ENCODE measurements at regions not wholly inside any gene's neighbourhood (a gene's known extent, or its start where the extent isn't known, plus 50 kb on each side); places are given as distances from the start of the nearest gene placed in this dataset.

- Mint-ChIP-seq H3K27me3 (ENCODE audit: low read depth) (peaks cover 3% of the 10 kb centered on the region), H3K9me3 (peaks cover 2% of the 10 kb centered on the region in 2 experiments; a peak in 2 of 5 replicates), H3K4me3 (no peak overlapping the region), H3K27ac (no peak overlapping the region), H3K4me1 (peaks cover 0 to 5% of the 10 kb centered on the region in 2 experiments; a peak in 1 of 4 replicates), H3K36me3 (ENCODE audit: insufficient read depth in 1 of 3, low read depth in 3 of 3) (no peaks in the 10 kb centered on the region; a peak in 2 of 7 replicates)
- Histone ChIP-seq H3K9ac (ENCODE audit: extremely low read depth, insufficient read length, low read length) (no peak overlapping the region), H3K4me1 (ENCODE audit: insufficient read depth, low read length) (no peaks in the 10 kb centered on the region), H2BK120ac (ENCODE audit: low read depth, low read length, poor library complexity, severe bottlenecking) (no peak overlapping the region), H4K20me1 (ENCODE audit: control insufficient read depth, insufficient read depth, insufficient read length) (no peaks in the 10 kb centered on the region), H3T11ph (ENCODE audit: low read length) (no peak overlapping the region), H3K4ac (ENCODE audit: low read depth, low read length) (no peak overlapping the region), H2BK12ac (ENCODE audit: insufficient read length, low read depth, low read length) (no peak overlapping the region), H3K27me3 (ENCODE audit: insufficient read depth, low read length) (no peaks in the 10 kb centered on the region), H4K5ac (ENCODE audit: insufficient read length, low read depth, low read length) (no peak overlapping the region), H3K56ac (ENCODE audit: insufficient read length, low read depth, low read length) (no peak overlapping the region), H3K9me3 (ENCODE audit: control insufficient read depth, low read depth, low read length) (no peaks in the 10 kb centered on the region), H3K18ac (ENCODE audit: insufficient read length, low read depth, low read length) (no peak overlapping the region), H3K79me2 (ENCODE audit: insufficient read depth, low read length) (no peaks in the 10 kb centered on the region), H3K79me1 (ENCODE audit: insufficient read depth, low read depth, low read length, poor library complexity, severe bottlenecking) (no peaks in the 10 kb centered on the region), H2BK15ac (ENCODE audit: low read depth, low read length) (no peak overlapping the region), H3K23ac (ENCODE audit: insufficient read length, low read depth, low read length) (no peak overlapping the region), H2AK5ac (ENCODE audit: insufficient read length, low read length) (no peak overlapping the region), H3K14ac (ENCODE audit: insufficient read depth, low read length) (no peak overlapping the region), H2BK5ac (ENCODE audit: insufficient read length, low read length) (no peak overlapping the region), H3K4me2 (ENCODE audit: insufficient read depth, insufficient read length, low read length) (no peak overlapping the region), H3K27ac (ENCODE audit: insufficient read length, low read depth, low read length) (no peak overlapping the region), H4K91ac (ENCODE audit: insufficient read length, low read depth, low read length) (no peak overlapping the region), H2AFZ (ENCODE audit: low read length) (no peak overlapping the region), H4K8ac (replicated peaks; ENCODE audit: insufficient read length, low read depth, low read length) (no peak overlapping the region), H2BK20ac (ENCODE audit: low read depth, low read length, poor library complexity, severe bottlenecking) (no peak overlapping the region), H3K23me2 (ENCODE audit: insufficient read length, low read depth, low read length, poor library complexity, severe bottlenecking) (no peaks in the 10 kb centered on the region)
- TF ChIP-seq, protein P1, sequence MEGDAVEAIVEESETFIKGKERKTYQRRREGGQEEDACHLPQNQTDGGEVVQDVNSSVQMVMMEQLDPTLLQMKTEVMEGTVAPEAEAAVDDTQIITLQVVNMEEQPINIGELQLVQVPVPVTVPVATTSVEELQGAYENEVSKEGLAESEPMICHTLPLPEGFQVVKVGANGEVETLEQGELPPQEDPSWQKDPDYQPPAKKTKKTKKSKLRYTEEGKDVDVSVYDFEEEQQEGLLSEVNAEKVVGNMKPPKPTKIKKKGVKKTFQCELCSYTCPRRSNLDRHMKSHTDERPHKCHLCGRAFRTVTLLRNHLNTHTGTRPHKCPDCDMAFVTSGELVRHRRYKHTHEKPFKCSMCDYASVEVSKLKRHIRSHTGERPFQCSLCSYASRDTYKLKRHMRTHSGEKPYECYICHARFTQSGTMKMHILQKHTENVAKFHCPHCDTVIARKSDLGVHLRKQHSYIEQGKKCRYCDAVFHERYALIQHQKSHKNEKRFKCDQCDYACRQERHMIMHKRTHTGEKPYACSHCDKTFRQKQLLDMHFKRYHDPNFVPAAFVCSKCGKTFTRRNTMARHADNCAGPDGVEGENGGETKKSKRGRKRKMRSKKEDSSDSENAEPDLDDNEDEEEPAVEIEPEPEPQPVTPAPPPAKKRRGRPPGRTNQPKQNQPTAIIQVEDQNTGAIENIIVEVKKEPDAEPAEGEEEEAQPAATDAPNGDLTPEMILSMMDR (conservative IDR thresholded peaks at IDR 0.05) = no peak
- DNase-seq = peak; percentile 4
- WGBS (ENCODE audit: extremely low coverage, insufficient read length, low lambda C conversion rate) = no CpG with 5 or more reads among the region's 3 CpGs
These were observed 146.3 kb upstream of the PIRT start for GRCh38 chr17:10984220-10984619.
